22Rv1 (cell line): ENCODE measurements at regions not wholly inside any gene's neighbourhood (a gene's known extent, or its start where the extent isn't known, plus 50 kb on each side); places are given as distances from the start of the nearest gene placed in this dataset.

Experiments
- H3K27ac ChIP-seq: fragments of 450-650 bp; 2 replicates; pipeline ENCODE4 v1.5.1; 2017
- ZFX ChIP-seq: fragments of 450-650 bp; IDR thresholded peaks from 2 replicates; pipeline ENCODE4 v1.6.1; 2017; ENCODE audit warnings: antibody characterized with exemption, borderline replicate concordance
- TF ChIP-seq, protein P1 (sequence below): fragments of 450-650 bp; IDR thresholded peaks from 2 replicates; pipeline ENCODE4 v1.5.1; 2017; ENCODE audit warnings: mild to moderate bottlenecking

DNA sequence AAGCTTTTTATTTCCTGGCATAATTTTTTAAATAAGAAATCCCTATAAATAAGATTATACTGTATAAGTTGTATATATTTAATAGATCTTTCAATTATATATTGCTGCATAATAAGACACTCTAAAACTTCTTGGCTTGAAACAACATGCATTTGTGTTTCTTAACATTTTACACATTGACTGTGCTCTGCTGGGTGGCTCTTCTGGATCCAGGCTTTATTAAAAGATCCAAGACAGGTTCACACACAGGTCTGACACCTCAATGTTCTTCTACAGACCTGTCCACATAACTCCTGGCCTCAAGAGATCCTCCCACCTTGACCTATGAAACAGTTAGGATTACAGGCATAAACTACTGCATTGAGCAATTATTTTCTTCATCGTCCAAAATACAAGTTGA lies 77.6 kb upstream of the PCDH17 start:
- TF ChIP-seq ZFX = no peak
- TF ChIP-seq, protein P1, sequence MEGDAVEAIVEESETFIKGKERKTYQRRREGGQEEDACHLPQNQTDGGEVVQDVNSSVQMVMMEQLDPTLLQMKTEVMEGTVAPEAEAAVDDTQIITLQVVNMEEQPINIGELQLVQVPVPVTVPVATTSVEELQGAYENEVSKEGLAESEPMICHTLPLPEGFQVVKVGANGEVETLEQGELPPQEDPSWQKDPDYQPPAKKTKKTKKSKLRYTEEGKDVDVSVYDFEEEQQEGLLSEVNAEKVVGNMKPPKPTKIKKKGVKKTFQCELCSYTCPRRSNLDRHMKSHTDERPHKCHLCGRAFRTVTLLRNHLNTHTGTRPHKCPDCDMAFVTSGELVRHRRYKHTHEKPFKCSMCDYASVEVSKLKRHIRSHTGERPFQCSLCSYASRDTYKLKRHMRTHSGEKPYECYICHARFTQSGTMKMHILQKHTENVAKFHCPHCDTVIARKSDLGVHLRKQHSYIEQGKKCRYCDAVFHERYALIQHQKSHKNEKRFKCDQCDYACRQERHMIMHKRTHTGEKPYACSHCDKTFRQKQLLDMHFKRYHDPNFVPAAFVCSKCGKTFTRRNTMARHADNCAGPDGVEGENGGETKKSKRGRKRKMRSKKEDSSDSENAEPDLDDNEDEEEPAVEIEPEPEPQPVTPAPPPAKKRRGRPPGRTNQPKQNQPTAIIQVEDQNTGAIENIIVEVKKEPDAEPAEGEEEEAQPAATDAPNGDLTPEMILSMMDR = no peak
- no peak overlapping the region for H3K27ac ChIP-seq

DNA sequence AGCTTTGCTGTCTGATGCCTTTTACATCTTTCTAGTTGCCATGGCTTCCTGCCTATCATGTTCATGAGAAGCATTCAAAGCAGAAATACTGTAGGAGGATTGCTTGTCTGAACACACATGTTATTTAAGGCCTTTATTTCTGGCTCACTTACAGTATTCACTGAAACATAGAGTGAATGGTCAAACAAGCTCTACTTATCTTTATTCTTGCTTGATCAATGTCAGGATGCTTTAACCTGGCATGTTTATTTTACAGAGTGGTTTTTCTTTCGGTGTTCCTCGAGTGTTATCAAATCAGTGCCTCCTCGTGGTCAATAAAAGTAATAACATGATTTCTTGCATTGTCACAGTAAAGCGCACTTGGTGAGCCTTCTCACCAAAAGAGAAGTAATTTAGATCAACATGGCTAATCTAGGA lies 73.5 kb upstream of the PCDH17 start:
- H3K27ac ChIP-seq = no peak overlapping the region
- TF ChIP-seq, protein P1 = peak; percentile 69
- no peak for TF ChIP-seq ZFX

DNA sequence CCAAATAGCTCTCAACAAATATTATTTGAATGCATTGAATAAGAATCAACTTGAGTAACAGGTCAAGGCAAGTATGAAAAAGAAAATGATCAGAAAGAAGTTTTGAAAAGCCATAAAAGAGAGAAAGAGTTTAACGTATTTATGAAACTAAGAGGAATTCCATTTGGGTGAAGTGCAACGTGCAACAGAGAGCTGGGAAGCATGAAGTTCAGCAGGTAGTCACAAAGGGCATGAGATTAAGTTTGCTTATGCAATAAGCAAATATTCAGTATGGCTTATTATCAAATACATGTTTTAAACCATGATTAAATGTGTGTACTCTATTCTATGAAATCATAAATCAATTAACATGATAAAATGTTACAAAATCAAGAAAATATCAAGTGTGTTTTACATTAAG lies 62.7 kb upstream of the PCDH17 start:
- TF ChIP-seq, protein P1 = no peak
- TF ChIP-seq ZFX = no peak
- H3K27ac ChIP-seq = no peak overlapping the region

DNA sequence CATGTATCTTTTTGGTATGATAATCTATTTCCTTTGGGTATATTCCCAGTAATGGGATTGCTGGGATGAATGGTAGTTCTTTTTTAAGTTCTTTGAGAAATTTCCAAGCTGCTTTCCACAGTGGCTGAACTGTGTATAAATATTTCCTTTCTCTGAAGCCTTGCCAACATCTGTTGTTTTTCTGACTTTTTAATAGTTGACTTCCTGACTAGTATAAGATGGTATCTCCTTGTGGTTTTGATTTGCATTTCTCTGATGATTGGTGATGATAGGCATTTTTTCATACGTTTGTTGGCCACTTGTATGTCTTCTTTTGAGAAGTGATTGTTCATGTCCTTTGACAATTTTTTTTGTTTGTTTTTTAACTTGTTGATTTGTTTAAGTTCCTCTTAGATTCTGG lies 61.6 kb upstream of the PCDH17 start:
- no peak overlapping the region for H3K27ac ChIP-seq
- TF ChIP-seq ZFX = no peak
- TF ChIP-seq, protein P1 = no peak
